ENCODE measurements at regions not wholly inside any gene's neighbourhood (a gene's known extent, or its start where the extent isn't known, plus 50 kb on each side); places are given as distances from the start of the nearest gene placed in this dataset.

DNA sequence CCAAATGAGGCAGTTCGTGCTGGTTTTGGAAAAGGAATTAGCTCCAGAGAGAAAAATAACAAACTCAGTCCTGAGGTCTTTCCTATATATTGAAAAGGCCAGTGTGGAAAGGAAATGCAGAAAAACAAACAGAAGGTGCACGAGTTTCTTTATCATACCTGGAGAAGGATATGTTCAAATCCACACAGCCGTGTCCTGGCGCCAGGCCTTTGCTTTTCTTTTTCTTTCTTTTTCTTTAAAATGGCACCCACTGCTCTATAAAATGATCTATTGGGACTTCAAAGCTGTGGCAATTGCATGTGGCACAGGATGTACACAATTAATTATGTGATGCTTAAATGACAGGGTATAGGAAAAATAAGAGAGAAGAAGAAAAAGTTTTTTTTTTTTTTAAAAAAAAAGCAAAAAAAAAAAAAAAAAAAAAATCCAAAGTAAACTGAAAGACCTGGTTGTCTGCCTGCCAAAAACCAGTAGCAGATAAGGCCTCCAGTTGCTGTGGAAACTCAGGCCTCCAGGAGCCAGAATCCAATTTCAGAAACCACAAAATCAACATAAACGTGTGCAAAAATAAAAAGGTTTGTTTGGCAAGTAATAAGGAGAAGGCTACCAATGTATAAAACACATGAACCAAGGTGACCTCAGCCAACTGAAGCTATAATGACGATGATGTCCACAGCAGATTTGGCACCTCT, 957.6 kb upstream of the SOX9 start:
- no peak for DNase-seq (ENCODE audit: low spot score)

DNA sequence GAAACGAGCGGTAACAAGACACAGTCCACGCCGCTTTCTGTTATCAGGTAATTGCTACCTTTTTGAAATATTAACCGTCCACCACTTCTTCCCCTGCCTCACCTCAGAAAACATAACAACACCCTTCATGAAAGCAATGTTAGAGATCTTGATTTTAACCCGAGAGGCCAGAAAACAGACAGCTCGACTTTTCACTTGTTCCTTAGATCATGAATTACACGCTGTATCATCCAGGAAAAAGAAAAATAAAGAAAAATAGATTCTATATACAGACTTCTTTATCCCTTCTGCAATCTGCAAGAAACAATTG, 957.1 kb upstream of the SOX9 start:
- DNase-seq (ENCODE audit: low spot score), result no peak

DNA sequence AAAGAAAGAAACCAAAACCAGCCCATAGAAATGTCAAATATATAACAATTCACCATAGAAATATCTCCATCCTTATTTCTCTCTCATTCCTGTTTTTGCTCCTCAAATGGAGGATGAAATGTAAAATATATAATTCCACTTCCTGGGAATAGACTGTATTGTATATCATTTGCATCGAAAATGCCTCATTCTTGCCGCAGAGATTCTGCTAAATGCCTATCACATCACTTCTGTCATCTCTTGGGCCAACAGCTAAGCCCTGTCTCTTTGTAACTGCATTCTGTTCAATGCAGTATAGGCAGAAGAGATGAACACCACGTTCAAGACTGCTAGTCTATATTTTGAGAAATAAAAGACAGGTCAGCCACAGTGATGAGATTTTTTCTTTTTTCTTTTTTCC, 956.3 kb upstream of the SOX9 start:
- no peak for DNase-seq (ENCODE audit: low spot score)

DNA sequence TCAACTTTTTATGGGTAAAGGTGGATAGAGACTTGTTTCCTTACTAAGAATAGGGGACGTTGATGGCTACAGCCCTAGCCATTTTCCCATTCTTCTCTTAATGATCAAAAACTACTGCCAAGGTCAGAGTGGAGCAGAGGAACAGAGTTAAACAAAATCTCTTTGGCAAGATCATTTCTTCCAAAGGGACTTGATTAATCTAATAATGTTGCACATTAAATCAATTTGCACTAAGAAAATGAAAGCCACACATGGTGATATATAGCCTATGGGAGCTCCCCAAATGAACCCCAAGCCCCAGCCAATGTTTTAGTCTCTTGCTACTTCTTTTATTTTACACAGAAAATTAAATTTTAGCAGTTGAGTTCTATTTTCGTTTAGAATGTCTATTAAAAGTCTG, 954.5 kb upstream of the SOX9 start:
- no peak for DNase-seq (ENCODE audit: low spot score)

DNA sequence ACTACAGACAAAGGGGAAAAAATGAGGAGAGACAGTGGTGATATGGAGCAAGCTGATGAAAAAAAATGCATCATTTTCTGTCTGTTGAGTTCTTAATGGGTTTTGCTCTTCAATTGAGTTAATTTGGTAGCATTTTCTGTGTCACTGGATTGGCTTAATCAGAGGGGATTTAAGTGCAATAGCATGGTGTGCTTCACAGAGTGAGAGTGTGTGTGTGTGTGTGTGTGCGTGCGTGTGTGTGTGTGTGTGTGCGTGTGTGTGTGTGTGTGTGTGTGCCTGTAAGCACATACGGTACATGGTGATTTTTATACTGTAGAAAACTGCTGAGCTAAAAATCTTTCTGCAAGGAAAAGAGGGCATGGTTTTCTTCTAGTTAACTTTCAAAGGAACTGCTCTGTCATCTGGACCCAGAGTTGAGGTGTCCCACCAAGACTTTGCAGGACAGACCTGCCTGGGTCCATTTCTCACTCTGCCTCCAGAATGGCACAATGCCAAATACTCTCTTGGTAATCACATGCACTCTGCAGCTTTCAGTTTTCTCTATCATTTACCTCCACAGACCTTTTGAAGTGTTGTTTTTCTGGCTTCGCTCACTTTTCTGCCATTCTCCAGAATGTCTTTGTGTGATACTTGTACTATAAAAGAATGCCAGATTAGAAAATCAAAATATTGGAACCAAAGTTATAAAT, 952.6 kb upstream of the SOX9 start:
- DNase-seq (ENCODE audit: low spot score), result no peak

DNA sequence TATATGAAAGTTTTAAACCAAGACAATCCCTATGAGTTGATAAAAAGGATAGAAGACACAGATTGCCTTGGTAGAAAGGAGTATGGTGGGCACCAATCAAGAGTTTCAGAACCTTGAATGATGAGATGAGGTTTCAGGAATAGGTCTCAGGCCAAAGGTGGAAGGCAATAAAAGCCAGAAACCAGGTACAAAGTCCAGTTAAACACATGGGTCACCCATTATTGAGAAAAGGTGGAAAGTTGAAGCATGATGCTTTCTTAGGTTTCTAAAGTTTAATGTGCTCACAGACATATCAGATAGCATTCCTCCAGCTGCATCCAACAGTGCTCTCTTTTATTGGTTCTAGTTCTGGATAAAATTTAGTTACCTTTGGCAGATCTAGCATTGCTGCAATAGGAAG, 950.8 kb upstream of the SOX9 start:
- DNase-seq (ENCODE audit: low spot score), result no peak

DNA sequence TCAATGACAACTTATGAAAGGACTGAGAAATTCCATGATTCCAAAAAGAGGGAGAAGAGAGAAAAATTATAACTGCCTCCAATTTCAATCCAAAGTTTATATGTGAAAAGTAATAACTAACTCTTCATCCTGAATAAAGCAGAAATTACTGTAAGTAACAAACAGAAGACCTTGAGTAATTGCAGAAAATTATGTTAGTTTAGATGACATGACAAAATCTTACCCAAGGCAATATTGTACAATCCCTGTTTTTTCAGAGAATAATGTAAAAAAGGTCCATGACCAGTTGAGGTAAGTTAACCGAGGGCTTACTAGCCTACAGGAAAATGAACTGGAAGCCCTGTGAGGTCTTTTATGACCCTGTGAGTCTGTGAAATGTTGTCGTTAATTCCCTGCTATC, 949.5 kb upstream of the SOX9 start:
- DNase-seq (ENCODE audit: low spot score), result no peak

DNA sequence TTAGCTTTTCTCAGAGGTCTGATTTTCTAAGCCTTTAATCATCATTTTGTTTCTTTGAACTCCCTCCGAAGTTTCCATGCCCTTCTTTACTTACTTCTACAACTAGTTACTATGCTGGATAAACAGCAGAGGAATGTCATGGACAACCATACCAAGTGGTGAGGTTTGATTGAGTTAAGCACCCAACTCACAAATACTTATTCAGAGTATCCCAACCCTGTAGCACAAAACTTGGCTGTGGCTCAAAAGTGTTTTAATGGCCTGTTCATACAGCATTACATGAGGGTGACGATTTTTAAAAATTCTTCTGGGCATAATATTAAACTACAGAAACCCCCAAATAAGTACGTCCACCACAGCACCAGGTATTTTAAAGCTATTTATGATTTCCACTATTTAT, 946.8 kb upstream of the SOX9 start:
- no peak for DNase-seq (ENCODE audit: low spot score)

DNA sequence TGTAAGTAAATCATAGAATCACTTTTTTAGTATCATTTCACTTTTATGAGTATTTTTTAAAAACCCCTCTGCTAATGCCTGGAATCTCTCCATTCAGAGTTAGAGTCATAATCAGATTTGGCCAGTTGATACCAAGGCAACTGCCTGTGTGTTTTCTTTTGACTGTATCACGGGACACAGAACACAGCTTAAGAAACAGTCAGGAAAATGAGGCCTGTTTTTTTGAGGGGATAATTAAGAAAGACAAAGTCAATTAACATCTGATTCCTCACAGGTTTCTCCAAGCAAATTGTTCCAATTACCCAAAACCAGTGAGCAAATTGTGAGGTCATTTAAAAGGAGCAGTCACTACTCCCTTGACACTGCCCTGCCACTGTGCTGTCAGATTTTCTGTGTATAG, 944.5 kb upstream of the SOX9 start:
- no peak for DNase-seq (ENCODE audit: low spot score)

DNA sequence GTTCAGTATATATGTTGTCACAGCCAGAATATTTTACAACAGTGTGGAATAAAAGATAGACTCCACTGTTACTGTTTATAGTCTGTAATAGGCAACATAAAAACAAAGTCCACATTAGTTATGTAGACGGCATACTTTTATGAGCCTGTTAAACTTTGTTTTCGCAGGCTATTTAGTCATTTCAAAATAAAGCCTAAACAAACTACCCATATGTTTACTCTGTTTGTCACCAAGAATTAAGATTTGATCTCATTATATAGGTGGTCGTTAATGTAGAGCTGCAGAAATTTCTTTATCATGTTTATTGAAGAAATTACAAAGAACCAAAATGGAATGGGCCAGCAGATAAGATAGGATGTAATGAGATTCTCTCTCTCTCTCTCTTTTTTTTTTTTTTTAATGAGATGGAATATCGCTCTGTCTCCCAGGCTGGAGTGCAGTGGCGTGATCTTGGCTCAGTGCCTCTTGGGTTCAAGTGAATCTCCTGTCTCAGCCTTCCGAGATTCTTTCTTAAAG, 943.8 kb upstream of the SOX9 start:
- no peak for DNase-seq (ENCODE audit: low spot score)

DNA sequence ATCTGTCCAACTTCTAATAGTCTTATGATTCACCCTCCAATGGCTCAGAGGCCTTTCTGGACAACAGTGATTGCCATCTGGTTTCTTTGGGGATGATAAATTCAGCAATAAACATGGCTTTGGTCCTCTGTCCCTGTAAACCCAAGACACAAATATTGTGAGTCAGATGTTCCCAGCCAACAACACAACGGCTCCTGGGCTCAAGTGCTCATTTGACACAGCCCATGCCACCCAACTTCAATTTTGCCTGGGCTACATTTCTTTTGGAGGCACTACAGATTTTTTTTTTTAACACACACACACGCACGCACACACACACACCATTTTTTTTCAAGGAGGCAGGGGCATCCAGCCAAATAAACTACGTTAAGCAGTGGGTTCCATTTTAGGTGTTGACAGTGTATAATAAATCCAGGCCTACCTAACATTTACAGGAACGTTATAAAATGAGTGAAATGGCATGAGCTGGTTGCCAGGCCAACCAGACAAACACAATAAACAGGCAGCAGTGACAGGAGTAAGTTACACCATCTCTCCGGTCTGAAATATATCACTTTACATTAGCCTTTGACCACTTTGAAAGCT, 939.9 kb upstream of the SOX9 start:
- no peak for DNase-seq (ENCODE audit: low spot score)

DNA sequence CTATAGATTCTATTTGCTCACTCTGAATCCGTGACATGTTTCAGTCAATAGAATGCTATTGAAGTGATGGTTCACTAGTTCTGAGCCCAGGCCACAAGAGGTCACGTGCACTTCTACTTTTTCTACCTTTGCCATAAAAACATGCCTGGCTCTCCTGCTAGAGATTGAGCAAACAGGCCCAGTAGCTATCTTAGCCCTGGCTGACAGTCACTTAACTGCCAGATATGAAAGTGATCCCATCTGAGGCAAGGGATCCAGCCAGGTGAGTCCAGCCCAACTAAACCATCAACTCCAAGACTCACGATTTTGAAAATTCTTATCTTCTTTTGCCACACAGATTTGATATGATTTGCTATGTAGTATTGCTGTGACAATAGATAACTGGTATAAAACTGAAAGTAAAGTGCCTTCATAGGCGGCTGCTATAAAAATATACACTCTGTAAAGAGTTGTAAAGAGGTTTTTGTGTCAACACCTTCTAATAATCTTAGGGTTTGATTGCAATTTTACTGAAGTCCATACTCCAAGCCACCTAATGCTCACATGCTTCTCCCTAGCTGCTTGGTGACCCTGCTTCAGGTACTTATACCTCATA, 937.7 kb upstream of the SOX9 start:
- DNase-seq (ENCODE audit: low spot score), result no peak

DNA sequence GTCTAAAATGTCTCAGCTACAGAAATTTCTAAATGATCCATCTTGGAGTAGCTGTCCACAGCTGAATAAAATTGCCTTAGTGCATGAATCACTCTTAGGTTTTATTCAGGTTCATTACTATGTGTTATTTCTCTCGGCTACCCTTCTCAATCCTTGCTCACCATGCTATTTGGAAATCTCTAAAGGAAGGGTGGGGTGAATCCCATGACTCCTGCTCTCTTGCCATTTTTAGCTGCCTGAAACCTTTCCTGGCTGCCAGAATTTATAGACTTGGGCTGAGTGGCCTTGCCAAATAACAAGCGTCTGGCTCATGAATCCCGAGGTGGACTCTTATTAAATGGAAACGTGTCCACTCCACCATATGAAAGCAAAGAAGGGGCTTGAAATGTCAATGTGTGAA, 936.1 kb upstream of the SOX9 start:
- DNase-seq (ENCODE audit: low spot score), result no peak

DNA sequence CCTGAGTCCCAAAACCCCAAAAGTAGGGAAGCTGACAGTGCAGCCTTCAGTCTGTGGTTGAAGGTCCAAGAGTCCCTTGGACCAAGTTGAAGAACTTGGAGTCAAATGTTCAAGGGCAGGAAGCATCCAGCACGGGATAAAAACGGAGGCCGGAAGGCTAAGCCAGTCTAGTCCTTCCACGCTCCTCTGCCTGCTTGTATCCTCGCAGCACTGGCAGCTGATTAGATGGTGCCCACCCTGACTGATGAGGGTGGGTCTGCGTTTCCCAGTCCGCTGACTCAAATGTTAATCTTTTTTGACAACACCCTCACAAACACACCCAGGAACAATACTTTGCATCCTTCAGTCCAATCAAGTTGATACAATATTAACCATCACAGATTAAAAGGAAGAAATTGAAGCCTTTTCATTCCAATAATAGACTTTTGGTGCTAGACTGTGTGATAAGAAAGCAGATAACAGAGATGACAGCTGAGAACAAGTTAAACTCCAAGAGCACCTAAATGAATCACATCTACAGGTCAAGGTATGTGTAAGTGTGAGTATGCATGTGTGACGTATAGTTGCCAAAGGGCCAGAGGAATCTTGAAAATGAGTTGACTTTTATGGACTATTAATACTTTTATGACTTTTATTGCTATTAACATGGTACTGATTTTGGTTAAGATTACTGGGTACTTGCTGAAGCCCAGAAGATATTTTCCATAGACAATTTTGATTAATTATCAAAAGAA, 933.5 kb upstream of the SOX9 start:
- no peak for DNase-seq (ENCODE audit: low spot score)

DNA sequence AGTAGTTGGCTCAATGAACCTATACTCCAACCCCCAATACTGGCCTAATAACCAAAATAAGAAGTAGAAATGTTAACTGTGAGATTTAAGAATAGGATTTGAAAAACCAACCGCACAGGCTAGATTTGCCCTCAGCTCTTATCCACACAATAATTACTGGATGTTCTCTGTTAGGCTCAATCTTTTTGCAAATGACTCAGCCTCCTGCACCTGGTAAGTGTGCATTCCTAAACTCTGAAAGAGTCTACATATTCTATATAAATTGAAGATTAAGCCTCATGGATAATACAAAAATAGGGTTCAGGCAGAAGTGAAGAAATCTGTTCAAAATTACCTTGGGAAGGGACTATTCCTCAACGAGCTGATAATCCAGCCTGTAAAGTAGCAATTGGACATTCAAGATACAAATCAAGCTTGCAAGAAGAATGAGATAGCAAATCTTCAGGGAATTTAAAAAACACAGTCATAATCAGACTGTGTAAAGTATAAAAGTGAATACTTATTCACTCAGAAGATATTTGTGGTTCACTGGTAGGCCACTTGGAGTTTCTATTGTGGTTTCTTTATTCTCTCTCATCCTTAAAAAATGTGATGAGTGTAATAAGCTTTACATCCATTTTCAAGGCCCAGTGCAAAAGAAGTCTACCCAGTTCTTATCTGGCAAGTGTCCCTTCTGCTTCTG, 931.9 kb upstream of the SOX9 start:
- no peak for DNase-seq (ENCODE audit: low spot score)

DNA sequence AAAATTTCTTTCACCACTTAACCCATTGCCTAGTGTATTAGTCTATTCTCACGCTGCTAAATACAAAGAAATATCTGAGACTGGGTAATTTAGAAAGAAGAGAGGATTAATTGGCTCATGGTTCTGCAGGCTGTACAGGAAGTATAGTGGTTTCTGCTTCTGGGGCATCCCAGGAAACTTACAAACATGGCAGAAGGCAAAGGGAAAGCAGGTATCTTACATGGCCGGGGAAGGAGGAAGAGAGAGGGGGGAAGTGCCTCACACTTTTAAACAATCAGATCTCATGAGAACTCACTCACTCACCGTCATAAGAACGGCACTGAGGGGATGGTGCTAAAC, 931.4 kb upstream of the SOX9 start:
- no peak for DNase-seq (ENCODE audit: low spot score)

DNA sequence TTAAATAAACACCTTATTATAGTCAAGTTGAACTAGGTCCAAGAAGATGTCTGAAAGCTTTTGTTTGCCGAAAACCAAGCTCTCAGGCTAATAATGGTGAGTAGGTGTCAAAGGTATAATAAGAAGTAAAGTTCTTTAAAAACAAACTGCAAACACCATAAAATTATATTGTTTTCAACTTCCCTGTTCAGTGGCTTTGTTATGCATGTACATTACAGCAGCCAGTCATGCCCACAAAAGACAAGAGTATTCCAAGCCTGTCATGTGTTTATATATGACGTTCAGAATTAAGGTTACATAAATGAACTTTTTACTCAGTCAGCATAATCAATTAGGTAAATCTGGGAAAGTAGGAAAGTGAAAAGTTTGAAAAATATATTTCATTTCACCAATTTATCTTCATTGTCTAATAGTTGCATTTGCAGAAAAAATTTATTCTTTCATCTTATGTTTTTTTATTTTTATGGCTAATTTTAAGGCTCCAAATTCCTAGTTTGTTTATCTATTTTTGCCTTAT, 928.7 kb upstream of the SOX9 start:
- no peak for DNase-seq (ENCODE audit: low spot score)

DNA sequence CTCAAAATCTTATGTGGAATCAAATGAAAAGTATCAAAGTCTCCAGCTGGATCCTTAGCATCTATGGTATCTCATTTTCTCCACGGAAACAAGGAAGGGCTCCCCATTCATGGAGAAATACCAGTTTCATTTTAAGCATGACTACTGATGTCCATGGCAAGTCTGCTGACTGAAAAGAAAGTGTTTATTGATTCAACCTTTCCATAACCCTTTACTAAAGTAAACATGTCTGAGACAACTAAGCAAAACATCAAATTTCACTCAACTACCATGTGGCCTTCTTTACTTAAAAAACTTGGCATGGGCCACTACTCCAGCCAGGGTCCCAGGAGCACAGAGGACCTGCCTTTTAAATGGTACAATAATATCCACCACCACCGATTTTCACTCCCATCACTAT, 928.0 kb upstream of the SOX9 start:
- DNase-seq (ENCODE audit: low spot score), result no peak

DNA sequence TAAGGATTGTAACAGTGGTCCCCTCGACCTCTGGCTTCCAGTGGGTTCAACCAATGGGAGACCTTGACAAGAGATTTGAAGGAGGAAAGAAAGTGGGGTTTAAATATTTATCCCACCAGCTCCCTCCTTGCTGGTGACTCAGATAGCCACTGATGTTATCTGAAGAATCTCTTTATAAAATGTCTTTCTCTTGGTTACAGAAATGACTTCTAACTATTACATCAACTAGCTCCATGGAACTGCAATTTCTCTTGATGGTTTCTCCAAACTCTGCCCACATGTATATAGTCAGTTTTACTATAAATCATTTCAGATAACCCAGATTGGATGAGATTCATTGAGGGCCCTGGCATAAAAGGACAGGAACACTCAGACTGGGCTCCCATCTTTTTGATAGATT, 920.2 kb upstream of the SOX9 start:
- no peak for DNase-seq (ENCODE audit: low spot score)

DNA sequence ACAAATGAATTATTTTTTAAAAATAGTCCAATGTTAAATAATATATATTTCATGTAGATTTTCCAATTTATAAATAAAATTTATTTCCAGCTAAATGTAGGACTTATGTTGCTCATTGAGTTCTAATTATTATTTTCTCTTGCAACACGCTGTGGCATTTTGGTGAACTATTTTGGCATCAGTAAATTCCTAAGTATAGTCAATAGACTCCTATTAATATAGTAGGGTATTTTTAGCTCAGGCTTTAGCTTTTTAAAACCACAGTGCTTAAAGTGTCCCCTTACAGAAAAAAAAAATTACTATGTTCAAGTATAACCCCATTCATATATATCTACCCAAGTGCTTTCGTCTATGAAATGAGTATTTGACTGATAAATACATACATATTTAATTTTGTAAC, 919.2 kb upstream of the SOX9 start:
- DNase-seq (ENCODE audit: low spot score), result no peak

DNA sequence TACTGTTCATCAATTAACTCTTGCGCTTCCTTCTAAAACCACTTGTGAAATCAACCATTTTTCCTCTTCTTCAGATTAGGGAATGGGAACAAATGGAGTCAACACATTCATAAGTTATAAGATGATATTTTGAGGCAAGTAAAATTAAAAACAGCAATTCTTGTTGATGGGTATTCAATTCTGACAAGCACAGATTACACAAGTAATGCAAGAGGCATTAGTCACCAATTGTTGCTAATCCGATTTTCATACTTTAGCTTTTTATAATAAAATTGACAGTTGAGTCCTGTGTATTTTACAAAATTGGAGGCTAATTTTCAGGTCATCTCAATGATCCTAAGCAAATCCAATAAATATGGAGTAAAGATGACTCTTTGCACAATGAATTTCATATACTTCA, 918.4 kb upstream of the SOX9 start:
- DNase-seq (ENCODE audit: low spot score), result no peak

DNA sequence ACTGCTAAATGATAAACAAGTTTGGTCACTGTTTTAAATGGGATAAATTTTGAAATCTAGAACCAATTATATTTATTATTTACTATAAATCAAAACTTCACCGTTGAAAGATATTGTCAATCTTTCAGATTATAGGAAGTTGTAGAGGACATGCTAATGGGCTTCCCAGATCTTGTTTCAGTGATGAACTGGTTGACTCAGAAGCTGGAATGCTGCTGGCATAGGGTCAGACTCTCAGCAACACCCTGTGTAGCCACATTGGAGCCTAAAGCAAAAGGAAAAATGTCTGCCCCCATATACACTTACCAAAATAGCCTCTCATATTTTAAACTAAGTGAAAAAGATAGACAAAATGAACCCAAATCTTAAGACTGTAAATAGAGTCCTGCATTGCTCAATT, 916.9 kb upstream of the SOX9 start:
- no peak for DNase-seq (ENCODE audit: low spot score)
